HepG2 (cell line): ENCODE measurements at regions not wholly inside any gene's neighbourhood (a gene's known extent, or its start where the extent isn't known, plus 50 kb on each side); places are given as distances from the start of the nearest gene placed in this dataset.

ENCODE experiments used
- ATAC-seq: fragments of 200-7000 bp; cut with Tn5 transposase; 3 replicates; pipeline ENCODE4 v1.9.1; 2020; ENCODE audit warnings: mild to moderate bottlenecking, moderate library complexity
- BruUV-seq: library from RNA; stranded (reverse); fragments of 400-500 nt; replicated peaks from 2 replicates; lab custom pipeline; 2021; lab: Mats Ljungman, UMichigan
- CTCF ChIA-PET: fragments of 300-600 bp; formaldehyde crosslinking; extraction: SDS; loops from one replicate; lab custom pipeline; 2021; ENCODE audit warnings: low total read pairs, inconsistent platforms, low intra/inter-chr PET ratio; lab: Yijun Ruan, JAX
- POLR2A ChIA-PET: fragments of 350-600 bp; sonication (Branson Sonifier 250); formaldehyde crosslinking; loops from one replicate; lab custom pipeline; 2020; ENCODE audit warnings: antibody characterized with exemption, inconsistent platforms; lab: Yijun Ruan, JAX
- DNase-seq: peaks from one replicate; pipeline ENCODE4 v3.0.0-alpha.2; 2015; ENCODE audit warnings: low spot score
- FAIRE-seq: peaks from 3 replicates; lab custom pipeline; 2011; peaks lifted over from hg19 to GRCh38; lab: Jason Lieb, UNC
- H2AFZ ChIP-seq: one replicate; pipeline ENCODE4 v1.6.1; 2011; ENCODE audit warnings: low read length, inconsistent platforms
- H3K27ac ChIP-seq: fragments of 300-600 bp; 3 replicates; pipeline ENCODE4 v1.8.0; 2011; ENCODE audit warnings: mixed run types, mild to moderate bottlenecking, mixed read lengths, low read length, inconsistent platforms; ENCODE audit not compliant: insufficient read depth; ENCODE audit errors: extremely low read length
- H3K27me3 ChIP-seq, 2 experiments: fragments of 200-600 bp in 1 of 2; 2 replicates in 1 of 2; 3 replicates in 1 of 2; pipeline versions ENCODE4 v1.6.0 to v1.8.0; 2011; ENCODE audit warnings: low read length in 2 of 2, mild to moderate bottlenecking in 2 of 2, moderate library complexity in 2 of 2, inconsistent platforms in 1 of 2; ENCODE audit not compliant: insufficient read depth in 2 of 2, control insufficient read depth in 1 of 2
- H3K36me3 ChIP-seq, 2 experiments: fragments of 200-600 bp in 1 of 2; replicated peaks in 1 of 2; 2 replicates in 1 of 2; 3 replicates in 1 of 2; pipeline versions ENCODE4 v1.5.1 to v1.8.0; 2011; ENCODE audit warnings: low read length in 2 of 2, inconsistent platforms in 1 of 2; ENCODE audit not compliant: insufficient read depth in 2 of 2, control insufficient read depth in 1 of 2
- H3K4me1 ChIP-seq: 2 replicates; pipeline ENCODE4 v1.5.1; 2012; ENCODE audit warnings: low read length, inconsistent platforms; ENCODE audit not compliant: insufficient read depth
- H3K4me2 ChIP-seq: 2 replicates; pipeline ENCODE4 v1.6.0; 2011; ENCODE audit warnings: low read depth, low read length, inconsistent platforms
- H3K4me3 ChIP-seq, 3 experiments: fragments of 200-600 bp in 1 of 3; sonication (generic), shearing (Covaris generic) in 1 of 3; replicated peaks in 1 of 3; 2 replicates each; pipeline ENCODE4 v1.5.1; 2011 to 2016; ENCODE audit warnings: low read length in 3 of 3, inconsistent platforms in 2 of 3, low read depth in 2 of 3, mild to moderate bottlenecking in 2 of 3, control low read depth in 1 of 3, mixed read lengths in 1 of 3; ENCODE audit not compliant: insufficient read depth in 1 of 3
- H3K79me2 ChIP-seq: one replicate; pipeline ENCODE4 v1.6.1; 2011; ENCODE audit warnings: low read length, inconsistent platforms; ENCODE audit not compliant: insufficient read depth
- H3K9ac ChIP-seq: 2 replicates; pipeline ENCODE4 v1.6.0; 2011; ENCODE audit warnings: mild to moderate bottlenecking, low read depth, low read length, inconsistent platforms; ENCODE audit not compliant: insufficient read depth
- H3K9me3 ChIP-seq: 2 replicates; pipeline ENCODE4 v1.5.1; 2012; ENCODE audit warnings: mild to moderate bottlenecking, low read length
- H4K20me1 ChIP-seq: 2 replicates; pipeline ENCODE4 v1.6.0; 2011; ENCODE audit warnings: inconsistent platforms, mild to moderate bottlenecking, low read length, moderate library complexity; ENCODE audit not compliant: insufficient read depth
- FOXP1 ChIP-seq, 2 experiments: fragments of 450-650 bp in 1 of 2; IDR thresholded peaks; 2 replicates each; pipeline ENCODE4 v1.6.1; 2017 to 2018; ENCODE audit warnings: antibody characterized with exemption in 1 of 2
- HNF1A ChIP-seq, 2 experiments: sonication (generic) in 1 of 2; formaldehyde crosslinking in 1 of 2; IDR thresholded peaks; 2 replicates each; pipeline versions ENCODE4 v1.4.0 to v1.6.1; 2016 to 2020; ENCODE audit warnings: borderline replicate concordance in 1 of 2, low read depth in 1 of 2, mild to moderate bottlenecking in 1 of 2, missing genetic modification reagents in 1 of 2
- THAP11 ChIP-seq: IDR thresholded peaks from 2 replicates; pipeline ENCODE4 v1.6.1; 2016; ENCODE audit warnings: missing biosample characterization, missing genetic modification reagents
- U2AF1 ChIP-seq: fragments of 200-400 bp; formaldehyde crosslinking; optimal IDR thresholded peaks from 2 replicates; pipeline ENCODE3; 2017; ENCODE audit warnings: mild to moderate bottlenecking, low read depth, low read length
- WGBS: methylation state at CpG from one replicate; pipeline ENCODE4 v1.1.6; 2017; ENCODE audit warnings: low lambda C conversion rate; 5-methylcytosine and 5-hydroxymethylcytosine counted together
- in situ Hi-C: cut with HindIII; loops from 2 replicates; pipeline ENCODE4 v1.10.0; 2017; ENCODE audit warnings: low pct_unique_long_range_greater_than_20kb; ENCODE audit not compliant: extremely low pct_ligation_motif_present
- intact Hi-C: fragments of 100-400 bp; cut with micrococcal nuclease; formaldehyde crosslinking; loops from one replicate; pipeline ENCODE4 v1.10.0; 2022; ENCODE audit not compliant: unreplicated experiment

GRCh38 chr3:187927565-187927964 lies 182.3 kb upstream of the BCL6 start:
- POLR2A ChIA-PET, result no interaction called here
- no peak overlapping the region for H3K9ac ChIP-seq
- H3K27ac ChIP-seq, result no peak overlapping the region
- H3K4me2 ChIP-seq, result peak overlapping the region; percentile 16; the same call in 1 of the 2 replicates
- H3K79me2 ChIP-seq, result no peaks in the 10 kb centered on the region
- no peak overlapping the region for H2AFZ ChIP-seq
- H3K4me1 ChIP-seq, result peaks cover 50% of the 10 kb centered on the region
- intact Hi-C loops (no loop called here), in situ Hi-C loops (no loop called here)
- peaks cover 14% of the 10 kb centered on the region for H3K9me3 ChIP-seq
- H3K36me3 ChIP-seq, result no peaks in the 10 kb centered on the region
- no peak for DNase-seq
- FAIRE-seq, result peak; percentile 60
- H4K20me1 ChIP-seq, result no peaks in the 10 kb centered on the region
- 4% methylated on average over 1 of the region's 1 CpG for WGBS
- no peak overlapping the region for H3K4me3 ChIP-seq
- peak; percentile 61 for ATAC-seq
- CTCF ChIA-PET, result no interaction called here
- TF ChIP-seq FOXP1 (IDR thresholded peaks at IDR 0.05), result no peak
- peak; percentile 5; the same call in 1 of the 2 replicates for TF ChIP-seq FOXP1 (CRISPR knock-in tag; IDR thresholded peaks at IDR 0.05)
- TF ChIP-seq HNF1A (IDR thresholded peaks at IDR 0.05; ENCODE audit: low read depth), result peak; percentile 54; the same call in 1 of the 2 replicates
- no peak for TF ChIP-seq HNF1A (CRISPR knock-in tag; IDR thresholded peaks at IDR 0.05; ENCODE audit: borderline replicate concordance)
- TF ChIP-seq U2AF1, result no peak
- TF ChIP-seq THAP11 (CRISPR knock-in tag), result no peak
- H3K27me3 ChIP-seq, result peaks cover 0 to 1% of the 10 kb centered on the region in 2 experiments; a peak in 1 of 5 replicates
- no TSS peak for BruUV-seq
